ENCODE measurements at regions not wholly inside any gene's neighbourhood (a gene's known extent, or its start where the extent isn't known, plus 50 kb on each side); places are given as distances from the start of the nearest gene placed in this dataset.
"Not testable (repeated sequence)": the region's sequence is repeated elsewhere in the genome, so short reads cannot be mapped to it uniquely, and the experiment has no call there.

GRCh38 chr2:53235836-53236582 lies 531.6 kb upstream of the CHAC2 start:
- no peak overlapping the region for H3K4me3 ChIP-seq (ENCODE audit: low read length)
- DNase-seq (ENCODE audit: low read depth, low spot score) = no peak

- no peak overlapping the region for H3K4me3 ChIP-seq (ENCODE audit: low read length)
- no peak for DNase-seq (ENCODE audit: low read depth, low spot score)
These were observed 533.1 kb upstream of the CHAC2 start for GRCh38 chr2:53234548-53234903.

DNA sequence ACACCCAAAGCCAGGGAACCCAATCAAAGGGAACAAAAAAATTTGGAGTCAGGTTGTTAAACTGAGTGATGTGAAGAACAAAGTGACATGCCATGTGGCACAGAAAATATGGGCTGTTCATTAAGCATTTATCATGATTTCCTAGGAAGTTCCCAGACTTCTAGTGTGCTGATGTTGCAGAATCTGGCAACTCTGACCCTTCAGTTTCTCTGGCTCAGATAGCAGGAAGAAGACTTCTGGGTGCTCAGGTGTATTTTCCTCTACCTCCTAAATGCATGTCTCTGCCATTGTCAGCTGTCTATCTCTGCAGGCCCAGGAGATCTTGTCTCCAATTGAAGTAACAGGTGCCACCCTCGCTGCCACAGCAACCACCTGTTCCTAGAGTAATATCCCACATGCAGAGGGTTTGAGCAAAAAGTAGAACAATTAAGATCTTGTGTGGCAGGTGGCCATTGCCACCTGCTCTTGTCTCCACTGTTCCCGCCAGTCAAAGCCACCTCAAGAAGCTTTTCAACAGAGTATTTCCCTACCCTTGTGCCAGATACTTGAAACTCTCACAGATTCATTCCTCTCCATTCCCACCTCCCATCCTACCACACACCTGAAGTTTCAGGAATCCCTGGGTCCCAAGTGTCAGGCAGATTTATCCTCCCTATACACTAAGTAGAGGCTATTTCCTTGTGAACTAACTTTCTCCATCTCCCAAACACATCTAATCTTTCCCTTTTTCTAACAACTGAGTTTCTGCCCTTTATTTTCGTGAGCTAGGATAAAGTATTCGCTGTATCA lies 533.7 kb upstream of the CHAC2 start:
- DNase-seq (ENCODE audit: low read depth, low spot score) = peak; percentile 14
- H3K4me3 ChIP-seq (ENCODE audit: low read length) = no peak overlapping the region

DNA sequence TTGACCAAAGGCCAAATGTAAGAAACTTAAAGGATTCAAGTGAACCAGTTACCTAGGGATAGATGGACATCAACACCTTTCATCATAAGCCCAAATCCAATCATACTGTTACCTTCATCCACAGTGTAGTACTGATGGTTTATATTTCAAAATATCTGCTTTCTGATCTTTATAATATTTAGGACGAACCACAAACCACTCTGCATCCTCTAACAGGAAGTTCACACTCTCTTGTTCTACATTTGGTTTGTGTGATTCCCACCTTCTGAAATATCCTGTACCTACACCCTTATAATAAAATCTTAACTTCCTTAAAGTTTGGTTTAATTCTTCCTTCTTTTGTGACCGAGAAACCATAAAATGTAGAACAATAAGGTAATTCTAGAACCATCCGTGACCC lies 535.7 kb upstream of the CHAC2 start:
- peak; percentile 12 for DNase-seq (ENCODE audit: low read depth, low spot score)
- no peak overlapping the region for H3K4me3 ChIP-seq (ENCODE audit: low read length)

DNA sequence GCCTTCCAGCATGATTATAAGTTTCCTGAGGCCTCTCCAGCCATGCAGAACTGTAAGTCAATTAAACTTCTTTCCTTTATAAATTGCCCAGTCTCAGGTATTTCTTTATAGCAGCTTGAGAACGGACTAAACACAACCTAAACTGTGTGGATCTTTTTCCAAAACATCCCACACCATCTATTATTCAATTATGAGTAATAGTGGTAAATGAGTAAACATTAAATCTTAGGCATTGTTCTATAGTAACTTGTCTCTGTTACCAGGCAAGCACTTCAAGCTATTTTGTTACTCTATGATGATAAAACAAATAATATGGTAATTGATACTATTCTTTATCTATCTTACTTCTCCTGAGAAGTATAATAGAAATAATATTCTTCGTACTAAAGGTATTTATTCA lies 536.9 kb upstream of the CHAC2 start:
- no peak overlapping the region for H3K4me3 ChIP-seq (ENCODE audit: low read length)
- no peak for DNase-seq (ENCODE audit: low read depth, low spot score)

DNA sequence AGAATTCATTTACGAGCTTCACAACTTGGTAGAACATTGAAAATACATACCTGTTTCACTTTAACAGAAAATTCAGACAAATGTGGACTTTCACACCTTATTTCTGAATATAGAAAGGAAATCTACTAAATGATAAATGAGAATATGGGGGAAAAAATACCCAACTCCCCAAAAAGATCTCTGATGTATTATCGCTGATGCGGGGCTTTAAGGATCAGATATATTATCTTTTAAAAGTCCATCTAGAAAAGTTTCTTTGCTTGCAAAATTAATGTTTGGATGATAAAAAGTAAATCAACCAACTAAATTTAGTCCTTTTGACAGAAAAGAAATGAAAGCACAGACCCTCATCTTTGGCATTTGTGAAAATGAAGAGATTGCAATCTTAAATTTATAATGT lies 540.1 kb upstream of the CHAC2 start:
- no peak overlapping the region for H3K4me3 ChIP-seq (ENCODE audit: low read length)
- no peak for DNase-seq (ENCODE audit: low read depth, low spot score)

GRCh38 chr2:53220969-53221368 lies 546.6 kb upstream of the CHAC2 start:
- DNase-seq (ENCODE audit: low read depth, low spot score) = no peak
- H3K4me3 ChIP-seq (ENCODE audit: low read length) = no peak overlapping the region

DNA sequence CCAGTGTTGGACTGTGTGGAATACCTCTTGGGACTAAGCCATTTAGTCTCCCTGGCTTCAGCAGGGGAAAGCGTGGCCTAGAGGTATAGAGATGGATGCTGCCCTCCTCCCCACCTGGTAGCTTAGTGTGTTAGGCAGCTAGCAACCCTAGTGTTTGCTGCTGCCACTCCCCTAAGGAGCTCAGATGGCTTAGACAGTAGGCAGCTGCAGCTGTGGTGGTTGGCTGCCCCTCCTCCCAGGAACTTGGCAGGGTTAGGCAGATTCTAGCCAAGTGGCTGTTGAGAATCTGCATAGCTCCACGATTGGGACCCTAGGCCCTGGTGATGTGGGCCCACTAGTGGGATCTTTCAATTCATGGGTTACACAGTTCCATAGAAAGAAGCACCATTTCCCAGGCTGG lies 550.4 kb upstream of the CHAC2 start:
- DNase-seq (ENCODE audit: low read depth, low spot score) = no peak
- no peak overlapping the region for H3K4me3 ChIP-seq (ENCODE audit: low read length)

GRCh38 chr2:53216805-53217204 lies 550.8 kb upstream of the CHAC2 start:
- DNase-seq (ENCODE audit: low read depth, low spot score) = no peak
- H3K4me3 ChIP-seq (ENCODE audit: low read length) = no peak overlapping the region

DNA sequence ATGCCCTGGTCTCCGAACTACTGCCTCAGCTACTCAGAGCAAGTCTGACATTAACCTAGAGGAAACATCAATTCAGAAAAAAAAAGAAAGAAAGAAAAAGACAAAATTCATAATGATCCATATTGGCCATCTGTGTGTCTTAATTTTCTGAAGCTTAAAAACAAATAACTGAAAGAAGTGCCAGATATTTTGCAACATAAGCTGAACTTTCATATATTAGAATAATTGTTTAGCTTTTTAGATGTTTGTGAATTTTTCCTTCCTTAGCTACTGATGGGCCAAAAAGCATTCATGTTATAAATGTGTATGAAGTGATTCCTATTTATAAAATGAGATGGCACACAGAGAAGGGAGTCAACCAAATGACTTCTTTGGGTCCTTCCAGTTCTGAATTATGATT lies 555.0 kb upstream of the CHAC2 start:
- no peak overlapping the region for H3K4me3 ChIP-seq (ENCODE audit: low read length)
- no peak for DNase-seq (ENCODE audit: low read depth, low spot score)

- no peak overlapping the region for H3K4me3 ChIP-seq (ENCODE audit: low read length)
- DNase-seq (ENCODE audit: low read depth, low spot score) = no peak
These were observed 556.3 kb upstream of the CHAC2 start for GRCh38 chr2:53211201-53211774.

DNA sequence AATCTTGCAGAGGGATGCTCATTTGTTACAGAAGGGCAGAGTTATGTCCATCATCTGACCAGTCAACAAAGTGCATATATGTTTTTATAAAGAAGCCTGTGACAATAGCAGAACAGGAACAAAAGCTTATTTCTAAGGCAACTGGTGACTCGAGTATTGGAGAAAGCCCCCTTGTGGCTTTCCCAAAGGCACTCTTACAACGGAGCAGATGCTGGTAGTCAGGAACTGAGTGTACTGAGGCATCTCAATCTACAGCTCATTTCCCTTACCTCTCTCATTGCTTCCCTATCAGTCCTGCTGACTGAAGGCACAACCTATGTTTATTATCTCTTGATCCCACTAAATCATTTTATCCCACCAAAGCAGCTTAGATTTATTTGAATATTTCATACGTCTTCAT lies 557.1 kb upstream of the CHAC2 start:
- H3K4me3 ChIP-seq (ENCODE audit: low read length) = no peak overlapping the region
- DNase-seq (ENCODE audit: low read depth, low spot score) = no peak

- H3K4me3 ChIP-seq (ENCODE audit: low read length) = no peak overlapping the region
- no peak for DNase-seq (ENCODE audit: low read depth, low spot score)
These were observed 557.7 kb upstream of the CHAC2 start for GRCh38 chr2:53209679-53210458.

DNA sequence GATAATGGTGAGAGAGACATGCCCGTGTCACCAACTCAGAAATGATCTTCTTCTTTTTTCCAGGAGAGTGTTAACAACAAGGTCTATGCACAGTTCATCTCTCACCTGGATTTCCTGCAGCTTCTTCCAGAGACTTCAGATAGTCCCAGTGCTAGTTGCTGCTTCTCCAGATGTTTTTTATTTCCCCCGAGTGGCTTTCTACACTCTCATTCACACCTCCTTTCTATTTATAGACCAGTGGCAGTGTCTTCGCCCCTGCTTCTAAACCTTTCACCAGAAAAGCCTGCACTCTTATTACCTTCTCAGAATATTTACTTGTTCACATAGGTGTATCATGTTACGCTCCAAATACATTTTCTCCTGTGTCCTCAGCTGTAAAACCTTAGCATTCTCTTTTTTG lies 558.8 kb upstream of the CHAC2 start:
- H3K4me3 ChIP-seq (ENCODE audit: low read length) = no peak overlapping the region
- DNase-seq (ENCODE audit: low read depth, low spot score) = no peak

DNA sequence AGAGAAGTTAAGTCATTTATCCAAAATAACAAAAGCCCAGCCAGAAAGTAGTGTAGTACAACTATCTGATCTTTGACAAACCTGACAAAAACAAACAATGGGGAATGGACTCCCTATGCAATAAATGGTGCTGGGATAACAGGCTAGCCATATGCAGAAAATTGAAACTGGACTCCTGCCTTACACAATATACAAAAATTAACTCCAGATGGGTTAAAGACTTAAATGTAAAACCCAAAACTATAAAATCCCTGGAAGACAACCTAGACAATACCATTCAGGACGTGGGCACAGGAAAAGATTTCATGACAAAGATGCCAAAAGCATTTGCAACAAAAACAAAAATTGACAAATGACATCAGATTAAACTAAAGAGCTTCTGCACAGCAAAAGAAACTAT lies 561.4 kb upstream of the CHAC2 start:
- not testable (repeated sequence) for H3K4me3 ChIP-seq (ENCODE audit: low read length); DNase-seq (ENCODE audit: low read depth, low spot score)

DNA sequence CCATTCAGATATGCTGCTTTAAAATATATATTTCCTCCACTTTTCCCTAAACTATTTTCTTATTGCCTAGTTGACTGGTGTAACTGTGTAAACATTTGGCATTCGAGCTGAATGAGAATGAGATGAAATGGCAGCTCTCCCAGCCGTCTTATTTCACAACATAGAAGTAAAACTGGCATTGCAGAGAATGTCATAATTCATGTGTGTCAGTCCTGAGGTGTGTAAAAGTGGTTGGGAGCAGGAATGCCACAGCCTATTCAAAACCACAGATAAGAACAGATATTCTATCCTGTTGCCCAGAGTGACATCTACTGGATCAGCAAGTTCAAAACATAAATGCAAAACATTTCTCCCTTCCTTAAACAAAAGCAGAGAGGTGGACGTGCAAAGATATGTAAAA lies 565.5 kb upstream of the CHAC2 start:
- DNase-seq (ENCODE audit: low read depth, low spot score) = no peak
- H3K4me3 ChIP-seq (ENCODE audit: low read length) = no peak overlapping the region

- H3K4me3 ChIP-seq (ENCODE audit: low read length) = no peak overlapping the region
- DNase-seq (ENCODE audit: low read depth, low spot score) = no peak
These were observed 567.5 kb upstream of the CHAC2 start for GRCh38 chr2:53200072-53200471.

DNA sequence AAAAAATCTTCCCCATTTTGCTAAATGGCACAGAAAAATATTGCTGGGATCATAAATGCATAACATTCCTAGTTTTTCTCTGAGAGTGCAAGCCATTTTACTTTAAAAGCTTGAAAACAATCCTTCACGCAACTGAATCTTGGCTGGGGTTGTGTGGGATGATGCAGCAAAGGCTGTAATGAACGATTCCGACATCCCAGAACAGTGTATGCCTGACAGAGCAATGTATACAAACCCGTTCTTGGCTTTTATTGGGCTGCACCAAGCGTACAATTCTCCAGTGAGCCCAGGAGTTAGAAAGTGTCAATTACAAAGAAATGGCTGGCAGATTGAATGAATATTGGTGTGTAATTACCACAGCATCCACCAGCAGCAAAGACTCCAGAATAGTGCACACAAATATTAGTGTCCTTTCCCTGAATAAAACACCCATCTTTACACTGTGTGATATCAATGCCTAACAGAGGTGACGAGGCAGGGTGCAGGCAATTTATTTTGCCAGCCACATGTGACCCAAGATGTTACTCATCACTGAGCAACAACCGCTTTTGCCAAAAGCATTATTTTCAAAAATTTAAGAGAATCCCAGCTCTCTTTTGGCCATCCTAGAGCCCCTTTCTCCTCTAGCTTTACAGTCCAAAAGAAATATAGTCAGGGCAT lies 578.6 kb upstream of the CHAC2 start:
- DNase-seq (ENCODE audit: low read depth, low spot score) = no peak
- H3K4me3 ChIP-seq (ENCODE audit: low read length) = no peak overlapping the region

DNA sequence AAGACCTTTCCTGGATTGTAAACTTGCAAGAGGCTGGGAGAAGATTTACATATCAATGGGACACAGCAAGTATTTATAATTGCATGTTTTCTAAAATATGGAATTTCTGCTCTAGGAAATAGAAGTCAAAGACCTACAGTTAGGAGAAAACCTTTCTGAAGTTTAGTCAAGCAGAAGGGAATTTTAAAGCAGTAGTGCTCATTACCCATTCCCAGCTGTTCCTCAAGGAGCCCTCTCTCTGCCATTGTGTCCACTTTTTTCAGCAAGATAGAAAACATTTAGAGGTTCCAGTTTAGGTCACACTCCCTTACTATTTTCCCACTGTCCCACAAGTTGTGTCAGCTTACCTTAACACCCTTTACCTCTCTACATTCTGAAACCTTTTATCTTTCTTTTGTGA lies 584.0 kb upstream of the CHAC2 start:
- DNase-seq (ENCODE audit: low read depth, low spot score) = no peak

More for the DNA sequence above, 584.0 kb upstream of the CHAC2 start:
- no peak overlapping the region for H3K4me3 ChIP-seq (ENCODE audit: low read length)
